ENCODE measurements at regions not wholly inside any gene's neighbourhood (a gene's known extent, or its start where the extent isn't known, plus 50 kb on each side); places are given as distances from the start of the nearest gene placed in this dataset.

DNA sequence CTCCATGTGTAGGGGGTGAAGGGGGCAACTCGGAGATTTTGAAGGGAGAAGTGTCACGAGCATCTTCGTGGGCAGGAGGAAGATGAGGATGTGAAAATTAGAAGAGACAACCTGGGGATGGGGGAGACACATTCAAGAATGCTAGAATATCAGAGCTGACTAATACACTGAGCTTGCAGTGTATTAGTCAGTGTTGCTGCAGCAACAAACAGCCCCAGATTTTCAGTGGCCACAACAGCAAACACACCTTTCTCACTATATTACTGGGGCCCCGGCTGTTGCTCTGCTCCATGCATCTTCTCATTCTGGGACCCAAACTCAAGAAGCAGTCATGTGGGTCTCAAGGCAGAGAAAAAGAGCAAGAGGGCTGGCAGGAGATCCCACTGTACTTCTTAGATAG, 74.8 kb upstream of the SIM2 start:
- no peak overlapping the region for H3K4me3 ChIP-seq
- DNase-seq (ENCODE audit: extremely low read depth in 1 of 4, low spot score in 3 of 4), result no peak
- no peak overlapping the region for H2AFZ ChIP-seq (ENCODE audit: low read depth, low read length)
- CTCF ChIA-PET (ENCODE audit: low intra/inter-chr PET ratio), result no interaction called here
- in situ Hi-C loops (cut with MboI), result no loop called here
- no peak overlapping the region for H3K9ac ChIP-seq (ENCODE audit: insufficient read depth in 1 of 2, low read depth in 2 of 2, low read length in 2 of 2)
- no peak overlapping the region for H3K4me2 ChIP-seq (ENCODE audit: insufficient read depth, low read length)
- no peaks in the 10 kb centered on the region for H4K20me1 ChIP-seq (replicated peaks; ENCODE audit: control insufficient read depth, insufficient read depth, low read length)
- no peak for ATAC-seq
- H3K9me3 ChIP-seq (replicated peaks; ENCODE audit: control insufficient read depth, insufficient read depth, low read depth, low read length), result no peaks in the 10 kb centered on the region
- intact Hi-C loops (cut with micrococcal nuclease), result no loop called here
- no peaks in the 10 kb centered on the region for H3K79me2 ChIP-seq (ENCODE audit: control insufficient read depth, insufficient read depth, low read length)
- no peak for FAIRE-seq
- no peaks in the 10 kb centered on the region for H3K9me1 ChIP-seq (ENCODE audit: control insufficient read depth, insufficient read depth, low read length)
- H3K36me3 ChIP-seq (ENCODE audit: control insufficient read depth, insufficient read depth, low read length), result no peaks in the 10 kb centered on the region
- BruUV-seq (replicated peaks), result no TSS peak
- H3K27me3 ChIP-seq (ENCODE audit: control insufficient read depth in 2 of 2, insufficient read depth in 2 of 2, low read length in 2 of 2), result peaks cover 9 to 20% of the 10 kb centered on the region in 2 experiments; a peak in 3 of 5 replicates
- POLR2A ChIA-PET, result interaction anchor here (0.7 kb wide), 1 partner anchor 595 kb away, joined by 3 read pairs; no protein-coding TSS in a partner anchor
- no peak overlapping the region for H3K27ac ChIP-seq (ENCODE audit: extremely low read depth, low read depth, low read length)
- TF ChIP-seq, protein P1, sequence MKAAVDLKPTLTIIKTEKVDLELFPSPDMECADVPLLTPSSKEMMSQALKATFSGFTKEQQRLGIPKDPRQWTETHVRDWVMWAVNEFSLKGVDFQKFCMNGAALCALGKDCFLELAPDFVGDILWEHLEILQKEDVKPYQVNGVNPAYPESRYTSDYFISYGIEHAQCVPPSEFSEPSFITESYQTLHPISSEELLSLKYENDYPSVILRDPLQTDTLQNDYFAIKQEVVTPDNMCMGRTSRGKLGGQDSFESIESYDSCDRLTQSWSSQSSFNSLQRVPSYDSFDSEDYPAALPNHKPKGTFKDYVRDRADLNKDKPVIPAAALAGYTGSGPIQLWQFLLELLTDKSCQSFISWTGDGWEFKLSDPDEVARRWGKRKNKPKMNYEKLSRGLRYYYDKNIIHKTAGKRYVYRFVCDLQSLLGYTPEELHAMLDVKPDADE (conservative IDR thresholded peaks at IDR 0.05; ENCODE audit: control insufficient read depth, low read depth, low read length), result no peak
- TF ChIP-seq RBM25 (IDR thresholded peaks at IDR 0.05; ENCODE audit: low read depth, low read length, severe bottlenecking), result peak; percentile 21
- H3K4me1 ChIP-seq (replicated peaks in 1 of 2; ENCODE audit: control insufficient read depth in 2 of 2, insufficient read depth in 2 of 2, low read length in 2 of 2), result no peaks in the 10 kb centered on the region
- WGBS (ENCODE audit: insufficient coverage, low coverage, missing lambda C conversion rate), result 2% methylated on average over 4 of the region's 4 CpGs

DNA sequence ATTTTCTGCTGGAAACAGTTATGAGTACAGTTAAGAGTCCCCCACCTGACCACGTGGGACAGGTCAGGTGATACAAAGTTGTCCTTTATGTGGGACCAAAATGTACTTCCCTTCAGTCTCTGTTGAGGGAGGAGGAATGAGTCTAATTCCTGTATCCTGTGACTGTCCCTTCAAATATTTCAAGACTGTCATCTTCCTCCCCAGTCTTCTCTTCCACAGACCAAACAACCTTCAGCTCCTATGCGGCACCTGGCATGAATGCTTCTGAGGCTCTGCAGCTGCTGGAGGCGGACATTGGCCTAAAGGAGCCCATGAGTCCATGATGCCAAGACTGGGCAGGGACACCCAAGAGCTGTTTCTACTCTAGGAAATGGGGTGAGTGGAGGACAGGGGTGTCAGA, 72.1 kb upstream of the SIM2 start:
- Histone ChIP-seq H3K79me2 (ENCODE audit: control insufficient read depth, insufficient read depth, low read length) (no peaks in the 10 kb centered on the region), H3K9me1 (ENCODE audit: control insufficient read depth, insufficient read depth, low read length) (no peaks in the 10 kb centered on the region), H3K4me1 (replicated peaks in 1 of 2; ENCODE audit: control insufficient read depth in 2 of 2, insufficient read depth in 2 of 2, low read length in 2 of 2) (no peaks in the 10 kb centered on the region), H2AFZ (ENCODE audit: low read depth, low read length) (no peak overlapping the region), H3K4me2 (ENCODE audit: insufficient read depth, low read length) (no peak overlapping the region), H3K27me3 (ENCODE audit: control insufficient read depth in 2 of 2, insufficient read depth in 2 of 2, low read length in 2 of 2) (peaks cover 12 to 30% of the 10 kb centered on the region in 2 experiments; a peak in 3 of 5 replicates), H4K20me1 (replicated peaks; ENCODE audit: control insufficient read depth, insufficient read depth, low read length) (no peaks in the 10 kb centered on the region), H3K4me3 (no peak overlapping the region), H3K27ac (ENCODE audit: extremely low read depth, low read depth, low read length) (no peak overlapping the region), H3K36me3 (ENCODE audit: control insufficient read depth, insufficient read depth, low read length) (no peaks in the 10 kb centered on the region), H3K9ac (ENCODE audit: insufficient read depth in 1 of 2, low read depth in 2 of 2, low read length in 2 of 2) (no peak overlapping the region), H3K9me3 (replicated peaks; ENCODE audit: control insufficient read depth, insufficient read depth, low read depth, low read length) (no peaks in the 10 kb centered on the region)
- POLR2A ChIA-PET, result interaction anchor here (0.9 kb wide), 1 partner anchor 26 kb away, joined by 3 read pairs; no protein-coding TSS in a partner anchor
- no TSS peak for BruUV-seq (replicated peaks)
- ATAC-seq, result no peak
- DNase-seq (ENCODE audit: extremely low read depth in 1 of 4, low spot score in 3 of 4), result no peak
- in situ Hi-C loops (cut with MboI), result no loop called here
- WGBS (ENCODE audit: insufficient coverage, low coverage, missing lambda C conversion rate), result 2% methylated on average over 3 of the region's 3 CpGs
- CTCF ChIA-PET (ENCODE audit: low intra/inter-chr PET ratio), result no interaction called here
- TF ChIP-seq ELF4 (CRISPR knock-in tag; IDR thresholded peaks at IDR 0.05), result no peak
- intact Hi-C loops (cut with micrococcal nuclease), result no loop called here
- FAIRE-seq, result no peak
